K562 (cell line): ENCODE measurements at regions not wholly inside any gene's neighbourhood (a gene's known extent, or its start where the extent isn't known, plus 50 kb on each side); places are given as distances from the start of the nearest gene placed in this dataset.

Source experiments
- NUFIP1 ChIP-seq: fragments of 450-650 bp; IDR thresholded peaks from 2 replicates; pipeline ENCODE4 v1.6.1; 2018; ENCODE audit not compliant: partially characterized antibody
- SAFB ChIP-seq: fragments of 200-400 bp; formaldehyde crosslinking; IDR thresholded peaks from 2 replicates; pipeline ENCODE4 v1.6.1; 2017; ENCODE audit warnings: low read depth, low read length, borderline replicate concordance
- ZNF785 ChIP-seq: fragments of 250-450 bp; sonication (Bioruptor Pico); IDR thresholded peaks from 2 replicates; pipeline ENCODE4 v1.4.0; 2020; ENCODE audit warnings: mild to moderate bottlenecking
- TF ChIP-seq, protein P1 (sequence below): fragments of 200-600 bp; sonication (generic); IDR thresholded peaks from one replicate; pipeline ENCODE4 v1.6.1; 2012; ENCODE audit warnings: mild to moderate bottlenecking, low read depth, low read length, inconsistent platforms
- TF ChIP-seq, protein P2 (sequence below), 2 experiments: fragments of 450-650 bp; conservative IDR thresholded peaks; 2 replicates each; pipeline ENCODE4 v1.6.1; 2017; ENCODE audit warnings: mild to moderate bottlenecking in 2 of 2, moderate library complexity in 2 of 2
- TF ChIP-seq, protein P3 (sequence below): fragments of 450-650 bp; IDR thresholded peaks from 2 replicates; pipeline ENCODE4 v1.6.1; 2017; ENCODE audit warnings: antibody characterized with exemption

DNA sequence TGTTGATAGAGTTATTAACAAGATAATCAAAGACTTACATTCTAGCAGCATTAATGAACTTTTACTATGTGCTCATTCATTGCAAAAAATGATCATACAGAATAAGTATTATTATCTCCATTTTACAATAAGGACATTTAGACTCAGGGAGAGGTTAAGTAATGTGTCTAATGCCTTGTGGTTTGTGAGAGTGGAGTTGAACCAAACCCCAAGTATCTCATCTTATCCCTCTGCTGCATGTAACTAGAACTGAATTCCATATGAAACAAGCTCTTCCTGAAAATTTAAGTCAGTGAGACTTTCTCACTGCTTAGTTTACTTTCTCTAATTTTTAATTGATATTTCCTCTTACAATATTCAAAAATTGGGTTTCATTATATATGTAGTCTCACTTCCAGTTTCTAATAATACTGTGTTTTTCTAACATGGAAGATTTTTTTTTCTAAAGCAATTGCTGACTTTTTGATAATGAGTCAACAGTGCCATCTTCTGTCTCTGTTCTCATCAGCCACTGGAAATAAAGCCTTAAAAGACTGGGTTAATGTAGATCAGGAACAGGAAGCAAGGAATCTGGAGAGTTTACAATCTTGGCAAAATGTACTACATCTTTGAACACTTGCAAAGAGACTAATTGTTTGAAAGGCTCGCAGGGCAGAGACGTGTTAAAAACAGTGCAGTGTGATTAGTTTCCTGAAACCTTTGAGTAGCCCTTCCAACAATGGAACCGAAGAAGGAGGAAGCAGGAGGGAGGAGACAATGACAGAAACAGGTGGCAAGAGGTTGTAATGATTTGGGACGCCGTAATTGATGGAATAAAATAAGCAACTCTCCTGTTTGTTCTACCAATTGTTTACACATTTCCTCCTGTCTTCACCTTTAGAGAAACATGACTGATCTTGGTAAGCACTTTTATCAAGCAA, 567.6 kb downstream of the MRPL39 start (continued):
- TF ChIP-seq, protein P1, sequence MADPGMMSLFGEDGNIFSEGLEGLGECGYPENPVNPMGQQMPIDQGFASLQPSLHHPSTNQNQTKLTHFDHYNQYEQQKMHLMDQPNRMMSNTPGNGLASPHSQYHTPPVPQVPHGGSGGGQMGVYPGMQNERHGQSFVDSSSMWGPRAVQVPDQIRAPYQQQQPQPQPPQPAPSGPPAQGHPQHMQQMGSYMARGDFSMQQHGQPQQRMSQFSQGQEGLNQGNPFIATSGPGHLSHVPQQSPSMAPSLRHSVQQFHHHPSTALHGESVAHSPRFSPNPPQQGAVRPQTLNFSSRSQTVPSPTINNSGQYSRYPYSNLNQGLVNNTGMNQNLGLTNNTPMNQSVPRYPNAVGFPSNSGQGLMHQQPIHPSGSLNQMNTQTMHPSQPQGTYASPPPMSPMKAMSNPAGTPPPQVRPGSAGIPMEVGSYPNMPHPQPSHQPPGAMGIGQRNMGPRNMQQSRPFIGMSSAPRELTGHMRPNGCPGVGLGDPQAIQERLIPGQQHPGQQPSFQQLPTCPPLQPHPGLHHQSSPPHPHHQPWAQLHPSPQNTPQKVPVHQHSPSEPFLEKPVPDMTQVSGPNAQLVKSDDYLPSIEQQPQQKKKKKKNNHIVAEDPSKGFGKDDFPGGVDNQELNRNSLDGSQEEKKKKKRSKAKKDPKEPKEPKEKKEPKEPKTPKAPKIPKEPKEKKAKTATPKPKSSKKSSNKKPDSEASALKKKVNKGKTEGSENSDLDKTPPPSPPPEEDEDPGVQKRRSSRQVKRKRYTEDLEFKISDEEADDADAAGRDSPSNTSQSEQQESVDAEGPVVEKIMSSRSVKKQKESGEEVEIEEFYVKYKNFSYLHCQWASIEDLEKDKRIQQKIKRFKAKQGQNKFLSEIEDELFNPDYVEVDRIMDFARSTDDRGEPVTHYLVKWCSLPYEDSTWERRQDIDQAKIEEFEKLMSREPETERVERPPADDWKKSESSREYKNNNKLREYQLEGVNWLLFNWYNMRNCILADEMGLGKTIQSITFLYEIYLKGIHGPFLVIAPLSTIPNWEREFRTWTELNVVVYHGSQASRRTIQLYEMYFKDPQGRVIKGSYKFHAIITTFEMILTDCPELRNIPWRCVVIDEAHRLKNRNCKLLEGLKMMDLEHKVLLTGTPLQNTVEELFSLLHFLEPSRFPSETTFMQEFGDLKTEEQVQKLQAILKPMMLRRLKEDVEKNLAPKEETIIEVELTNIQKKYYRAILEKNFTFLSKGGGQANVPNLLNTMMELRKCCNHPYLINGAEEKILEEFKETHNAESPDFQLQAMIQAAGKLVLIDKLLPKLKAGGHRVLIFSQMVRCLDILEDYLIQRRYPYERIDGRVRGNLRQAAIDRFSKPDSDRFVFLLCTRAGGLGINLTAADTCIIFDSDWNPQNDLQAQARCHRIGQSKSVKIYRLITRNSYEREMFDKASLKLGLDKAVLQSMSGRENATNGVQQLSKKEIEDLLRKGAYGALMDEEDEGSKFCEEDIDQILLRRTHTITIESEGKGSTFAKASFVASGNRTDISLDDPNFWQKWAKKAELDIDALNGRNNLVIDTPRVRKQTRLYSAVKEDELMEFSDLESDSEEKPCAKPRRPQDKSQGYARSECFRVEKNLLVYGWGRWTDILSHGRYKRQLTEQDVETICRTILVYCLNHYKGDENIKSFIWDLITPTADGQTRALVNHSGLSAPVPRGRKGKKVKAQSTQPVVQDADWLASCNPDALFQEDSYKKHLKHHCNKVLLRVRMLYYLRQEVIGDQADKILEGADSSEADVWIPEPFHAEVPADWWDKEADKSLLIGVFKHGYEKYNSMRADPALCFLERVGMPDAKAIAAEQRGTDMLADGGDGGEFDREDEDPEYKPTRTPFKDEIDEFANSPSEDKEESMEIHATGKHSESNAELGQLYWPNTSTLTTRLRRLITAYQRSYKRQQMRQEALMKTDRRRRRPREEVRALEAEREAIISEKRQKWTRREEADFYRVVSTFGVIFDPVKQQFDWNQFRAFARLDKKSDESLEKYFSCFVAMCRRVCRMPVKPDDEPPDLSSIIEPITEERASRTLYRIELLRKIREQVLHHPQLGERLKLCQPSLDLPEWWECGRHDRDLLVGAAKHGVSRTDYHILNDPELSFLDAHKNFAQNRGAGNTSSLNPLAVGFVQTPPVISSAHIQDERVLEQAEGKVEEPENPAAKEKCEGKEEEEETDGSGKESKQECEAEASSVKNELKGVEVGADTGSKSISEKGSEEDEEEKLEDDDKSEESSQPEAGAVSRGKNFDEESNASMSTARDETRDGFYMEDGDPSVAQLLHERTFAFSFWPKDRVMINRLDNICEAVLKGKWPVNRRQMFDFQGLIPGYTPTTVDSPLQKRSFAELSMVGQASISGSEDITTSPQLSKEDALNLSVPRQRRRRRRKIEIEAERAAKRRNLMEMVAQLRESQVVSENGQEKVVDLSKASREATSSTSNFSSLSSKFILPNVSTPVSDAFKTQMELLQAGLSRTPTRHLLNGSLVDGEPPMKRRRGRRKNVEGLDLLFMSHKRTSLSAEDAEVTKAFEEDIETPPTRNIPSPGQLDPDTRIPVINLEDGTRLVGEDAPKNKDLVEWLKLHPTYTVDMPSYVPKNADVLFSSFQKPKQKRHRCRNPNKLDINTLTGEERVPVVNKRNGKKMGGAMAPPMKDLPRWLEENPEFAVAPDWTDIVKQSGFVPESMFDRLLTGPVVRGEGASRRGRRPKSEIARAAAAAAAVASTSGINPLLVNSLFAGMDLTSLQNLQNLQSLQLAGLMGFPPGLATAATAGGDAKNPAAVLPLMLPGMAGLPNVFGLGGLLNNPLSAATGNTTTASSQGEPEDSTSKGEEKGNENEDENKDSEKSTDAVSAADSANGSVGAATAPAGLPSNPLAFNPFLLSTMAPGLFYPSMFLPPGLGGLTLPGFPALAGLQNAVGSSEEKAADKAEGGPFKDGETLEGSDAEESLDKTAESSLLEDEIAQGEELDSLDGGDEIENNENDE = no peak
- TF ChIP-seq, protein P2, sequence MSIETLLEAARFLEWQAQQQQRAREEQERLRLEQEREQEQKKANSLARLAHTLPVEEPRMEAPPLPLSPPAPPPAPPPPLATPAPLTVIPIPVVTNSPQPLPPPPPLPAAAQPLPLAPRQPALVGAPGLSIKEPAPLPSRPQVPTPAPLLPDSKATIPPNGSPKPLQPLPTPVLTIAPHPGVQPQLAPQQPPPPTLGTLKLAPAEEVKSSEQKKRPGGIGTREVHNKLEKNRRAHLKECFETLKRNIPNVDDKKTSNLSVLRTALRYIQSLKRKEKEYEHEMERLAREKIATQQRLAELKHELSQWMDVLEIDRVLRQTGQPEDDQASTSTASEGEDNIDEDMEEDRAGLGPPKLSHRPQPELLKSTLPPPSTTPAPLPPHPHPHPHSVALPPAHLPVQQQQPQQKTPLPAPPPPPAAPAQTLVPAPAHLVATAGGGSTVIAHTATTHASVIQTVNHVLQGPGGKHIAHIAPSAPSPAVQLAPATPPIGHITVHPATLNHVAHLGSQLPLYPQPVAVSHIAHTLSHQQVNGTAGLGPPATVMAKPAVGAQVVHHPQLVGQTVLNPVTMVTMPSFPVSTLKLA (conservative IDR thresholded peaks at IDR 0.05) = no peak
- no peak for TF ChIP-seq SAFB
- TF ChIP-seq, protein P3, sequence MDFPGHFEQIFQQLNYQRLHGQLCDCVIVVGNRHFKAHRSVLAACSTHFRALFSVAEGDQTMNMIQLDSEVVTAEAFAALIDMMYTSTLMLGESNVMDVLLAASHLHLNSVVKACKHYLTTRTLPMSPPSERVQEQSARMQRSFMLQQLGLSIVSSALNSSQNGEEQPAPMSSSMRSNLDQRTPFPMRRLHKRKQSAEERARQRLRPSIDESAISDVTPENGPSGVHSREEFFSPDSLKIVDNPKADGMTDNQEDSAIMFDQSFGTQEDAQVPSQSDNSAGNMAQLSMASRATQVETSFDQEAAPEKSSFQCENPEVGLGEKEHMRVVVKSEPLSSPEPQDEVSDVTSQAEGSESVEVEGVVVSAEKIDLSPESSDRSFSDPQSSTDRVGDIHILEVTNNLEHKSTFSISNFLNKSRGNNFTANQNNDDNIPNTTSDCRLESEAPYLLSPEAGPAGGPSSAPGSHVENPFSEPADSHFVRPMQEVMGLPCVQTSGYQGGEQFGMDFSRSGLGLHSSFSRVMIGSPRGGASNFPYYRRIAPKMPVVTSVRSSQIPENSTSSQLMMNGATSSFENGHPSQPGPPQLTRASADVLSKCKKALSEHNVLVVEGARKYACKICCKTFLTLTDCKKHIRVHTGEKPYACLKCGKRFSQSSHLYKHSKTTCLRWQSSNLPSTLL = no peak
- no peak for TF ChIP-seq NUFIP1
- TF ChIP-seq ZNF785 = no peak
- TF ChIP-seq, all 486 proteins: peak for 0
